ENCODE measurements at regions not wholly inside any gene's neighbourhood (a gene's known extent, or its start where the extent isn't known, plus 50 kb on each side); places are given as distances from the start of the nearest gene placed in this dataset.

- no peak for DNase-seq (ENCODE audit: low spot score)
Measured at GRCh38 chr3:64943866-64944265, 256.1 kb upstream of the ADAMTS9 start.

DNA sequence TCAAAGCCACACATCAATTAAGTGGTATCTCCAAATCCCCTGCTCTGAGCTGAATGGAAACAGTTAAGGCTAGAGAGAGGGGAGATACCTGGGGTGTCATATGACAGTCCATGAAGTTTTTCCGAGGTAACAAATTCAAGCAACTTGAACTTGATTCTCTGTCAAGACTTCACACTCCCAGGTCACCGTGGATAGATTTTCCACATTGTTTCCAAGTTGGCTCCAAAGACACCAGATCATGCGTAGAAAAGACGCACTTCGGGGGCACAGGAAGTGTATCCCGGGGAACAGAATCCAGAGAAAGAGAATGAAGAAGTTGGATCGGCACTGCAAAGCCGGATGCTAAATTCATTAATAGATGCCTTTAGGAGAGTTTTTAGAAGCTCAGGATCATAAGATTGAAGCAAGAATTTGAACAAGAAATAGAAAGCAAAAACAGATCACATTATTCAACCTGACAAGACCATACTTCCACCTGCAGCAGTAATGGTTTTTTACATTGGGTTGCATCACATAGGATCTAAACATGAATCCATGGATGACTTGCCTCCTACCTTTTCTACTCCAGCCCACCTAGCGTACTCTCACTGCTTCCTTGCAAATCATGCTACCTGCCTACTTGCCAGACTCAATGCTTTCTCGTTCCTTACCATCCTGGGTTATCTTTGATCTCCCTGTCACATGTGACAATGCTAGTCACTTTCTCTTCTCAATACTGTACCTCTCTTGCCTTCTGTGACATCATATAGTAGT lies 253.0 kb upstream of the ADAMTS9 start:
- DNase-seq (ENCODE audit: low spot score): no peak

DNA sequence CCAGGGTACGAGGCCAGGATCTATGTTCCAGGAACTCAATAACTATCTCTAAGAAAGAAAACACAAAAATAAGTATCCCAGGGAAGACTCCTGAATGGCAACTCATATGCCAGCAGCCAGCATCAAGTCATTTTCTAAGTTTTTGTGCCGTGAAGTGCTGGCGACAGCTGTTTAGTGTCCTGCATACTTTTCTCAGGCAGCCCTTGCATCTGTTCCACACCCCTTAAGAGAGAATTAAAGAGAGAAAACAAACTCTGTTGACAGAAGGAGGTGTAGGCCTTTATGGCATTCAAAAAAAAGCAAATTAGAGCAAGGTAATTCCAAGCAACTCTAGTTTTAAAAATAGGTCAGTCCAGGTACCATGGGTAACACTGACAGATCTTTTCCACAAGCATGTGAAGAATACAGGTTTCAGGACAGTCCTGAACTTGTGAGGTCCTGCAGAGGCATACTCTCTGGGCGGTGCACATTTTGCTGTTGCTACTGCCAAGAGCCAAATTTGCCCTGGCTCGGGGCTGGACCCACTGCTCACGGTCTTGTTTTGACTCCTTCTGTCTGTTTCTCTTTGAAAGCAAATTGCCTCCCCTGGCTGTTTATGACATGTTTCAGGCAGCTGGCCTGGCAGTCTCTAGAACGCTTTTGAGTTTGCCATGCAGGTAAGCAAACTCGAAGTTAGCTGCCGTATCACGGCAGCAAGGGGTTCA lies 252.1 kb upstream of the ADAMTS9 start:
- DNase-seq (ENCODE audit: low spot score): no peak

GRCh38 chr3:64939309-64939708 lies 251.5 kb upstream of the ADAMTS9 start:
- no peak for DNase-seq (ENCODE audit: low spot score)

DNA sequence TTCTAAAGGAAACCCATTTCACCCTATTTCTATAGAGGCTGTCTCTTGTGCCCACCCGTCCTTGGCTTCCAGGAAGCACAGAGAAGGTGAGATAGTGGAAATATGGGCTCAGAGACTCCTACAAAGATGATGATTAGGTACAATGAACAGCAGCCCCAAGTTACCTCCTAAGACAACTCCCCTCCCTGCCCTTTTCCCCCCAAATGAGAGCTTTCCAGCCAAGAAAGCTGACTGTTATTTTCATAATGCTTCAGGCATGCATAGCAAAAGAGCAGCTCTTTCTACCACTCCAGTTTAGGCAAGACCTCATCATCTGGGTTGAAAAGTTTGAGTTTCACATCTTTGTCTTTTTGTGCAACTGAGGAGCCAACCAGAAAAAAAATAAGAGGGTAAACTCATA lies 248.8 kb upstream of the ADAMTS9 start:
- DNase-seq (ENCODE audit: low spot score): no peak

DNA sequence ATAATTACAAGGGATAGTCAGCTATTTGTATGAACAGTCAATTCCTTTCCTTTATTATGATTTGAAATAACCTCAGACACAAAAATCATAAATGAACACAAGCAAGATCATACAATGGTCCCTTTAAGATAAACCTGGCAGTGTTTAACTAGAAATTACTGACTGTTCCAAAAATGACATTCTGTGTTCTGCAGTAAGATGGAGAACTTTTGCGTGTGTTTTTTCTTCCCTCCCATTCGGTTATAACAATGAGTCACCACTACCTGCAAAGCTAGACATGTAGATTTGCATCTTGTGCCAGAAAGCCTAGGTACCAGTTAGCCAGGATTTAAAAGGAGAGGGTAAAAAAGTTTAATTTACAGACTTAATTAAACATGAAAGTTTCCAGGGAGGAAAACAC lies 248.2 kb upstream of the ADAMTS9 start:
- DNase-seq (ENCODE audit: low spot score): no peak

DNA sequence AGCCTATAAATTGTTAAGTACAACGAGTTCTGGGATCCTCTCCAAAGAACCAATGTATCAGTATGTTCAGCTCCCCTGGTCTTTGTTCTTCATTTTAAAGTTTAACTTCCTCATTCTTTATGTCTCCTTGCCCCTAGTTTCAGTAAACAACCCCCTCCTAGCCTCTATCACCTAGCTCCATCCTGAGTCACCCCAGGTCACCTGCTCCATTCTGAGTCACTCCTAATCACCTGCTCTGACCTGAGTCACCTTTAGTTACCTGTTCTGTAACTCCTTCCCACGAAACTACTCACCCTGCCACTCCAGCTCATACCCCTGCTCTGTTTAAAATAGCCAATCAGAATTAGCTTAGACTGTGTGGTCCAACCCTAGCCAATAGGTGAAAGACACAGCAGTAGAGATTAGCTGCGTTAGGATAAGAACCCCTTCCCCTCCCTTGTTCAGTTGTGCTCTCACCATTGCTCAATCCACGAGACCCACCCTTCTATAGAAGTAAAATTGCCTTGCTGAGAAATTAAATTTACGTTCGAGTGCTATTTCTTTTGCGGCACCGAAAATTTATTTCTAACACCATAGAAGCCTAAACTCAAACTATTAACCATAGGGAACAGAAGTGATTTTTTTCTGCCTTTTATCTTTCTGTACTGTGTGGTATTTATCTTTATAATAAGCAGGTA lies 245.0 kb upstream of the ADAMTS9 start:
- no peak for DNase-seq (ENCODE audit: low spot score)

DNA sequence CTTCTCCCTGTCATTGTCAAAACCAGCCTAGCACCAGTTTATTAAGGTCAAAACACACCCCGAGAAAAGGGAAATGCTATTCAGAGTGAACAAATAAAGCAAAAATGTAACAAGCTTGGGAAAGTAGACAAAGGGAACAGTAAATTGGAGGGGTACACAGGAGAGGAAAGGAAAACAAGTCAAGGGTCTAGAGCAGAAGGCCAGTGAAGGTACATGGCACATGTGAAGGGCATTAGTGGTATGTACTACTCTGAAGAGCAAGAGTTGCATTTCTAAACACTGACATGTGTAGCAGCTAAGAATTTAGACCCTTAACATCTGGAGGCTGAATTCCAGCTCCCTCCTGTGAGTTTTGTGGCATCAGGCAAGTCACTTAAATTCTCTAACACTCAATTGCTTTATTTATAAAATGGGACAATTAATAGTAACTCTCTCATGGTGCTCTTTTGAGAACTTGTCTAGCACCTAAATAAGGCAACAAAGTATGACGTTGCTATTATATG lies 244.3 kb upstream of the ADAMTS9 start:
- DNase-seq (ENCODE audit: low spot score): no peak

DNA sequence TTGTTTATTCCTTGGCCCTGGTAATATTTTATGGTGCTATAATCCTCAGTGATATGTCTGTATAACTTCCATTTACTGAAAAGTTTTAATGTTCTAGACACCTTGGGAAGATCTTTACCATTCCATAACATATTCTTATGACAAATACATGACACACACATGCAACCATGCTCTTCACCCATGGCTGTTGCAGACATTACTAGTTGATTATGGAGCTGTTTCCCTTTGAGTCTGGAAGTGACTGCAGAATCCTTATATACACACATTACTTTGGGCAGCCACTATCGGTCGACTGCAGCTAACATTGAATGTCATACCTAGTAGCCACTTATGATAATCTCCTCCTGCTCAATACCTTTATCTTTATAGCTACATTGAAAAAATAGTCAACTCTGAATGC lies 243.1 kb upstream of the ADAMTS9 start:
- no peak for DNase-seq (ENCODE audit: low spot score)

DNA sequence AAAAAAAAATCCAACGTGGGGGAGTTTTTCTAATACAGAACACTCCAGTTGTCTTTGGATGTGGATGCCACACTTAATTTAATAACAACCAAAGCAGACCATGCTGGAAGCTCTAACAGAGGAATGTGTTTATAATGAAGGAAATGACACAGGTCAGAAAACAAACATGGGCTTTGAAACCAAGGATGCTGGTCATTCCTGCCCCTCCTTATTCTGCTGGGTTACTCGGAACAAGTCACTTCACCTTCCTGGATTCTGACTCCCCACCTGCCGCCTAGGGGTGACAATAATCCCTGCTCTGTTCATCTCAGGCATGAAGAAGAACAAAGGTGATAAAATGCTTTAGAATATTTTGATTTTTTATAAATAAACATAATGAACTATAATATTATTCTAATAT lies 240.9 kb upstream of the ADAMTS9 start:
- DNase-seq (ENCODE audit: low spot score): no peak

DNA sequence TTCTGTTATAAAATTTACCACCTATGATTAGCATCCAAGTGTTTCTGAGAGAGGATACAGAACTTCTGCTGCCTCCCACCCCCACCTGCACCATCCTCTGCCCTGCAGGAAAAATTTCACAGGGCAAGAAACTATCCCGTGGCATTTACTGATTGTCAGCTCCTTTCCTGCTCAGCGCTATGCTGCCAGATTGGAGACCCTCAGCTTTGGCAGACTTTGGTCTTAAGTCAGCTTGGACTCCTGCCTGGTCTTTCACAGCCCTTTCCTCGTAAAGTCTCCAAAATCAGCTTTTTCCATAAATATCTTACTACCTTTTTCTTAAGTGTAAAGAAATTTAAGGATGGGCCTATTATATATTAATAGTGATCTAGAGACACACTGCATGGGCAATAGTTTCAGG lies 239.9 kb upstream of the ADAMTS9 start:
- no peak for DNase-seq (ENCODE audit: low spot score)

DNA sequence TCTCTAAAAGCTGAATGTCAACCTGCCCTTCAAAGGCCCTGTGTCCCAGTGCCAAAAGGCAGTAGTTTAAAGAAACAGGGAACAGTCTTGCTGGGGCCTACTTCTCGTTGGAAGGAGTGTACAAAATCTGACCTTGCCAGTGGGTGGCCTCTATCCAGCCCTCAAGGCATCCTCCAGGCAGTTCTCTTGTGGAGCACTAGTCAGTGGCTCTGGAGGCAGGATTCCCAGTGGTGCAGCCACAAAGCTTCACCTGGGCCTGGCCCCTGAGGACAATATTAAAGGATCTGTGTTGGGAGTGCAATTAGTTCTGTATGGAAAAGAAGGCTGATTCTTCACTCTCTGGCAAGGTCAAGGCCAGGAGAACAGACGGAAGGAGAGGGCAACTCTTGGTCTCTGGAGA lies 237.8 kb upstream of the ADAMTS9 start:
- no peak for DNase-seq (ENCODE audit: low spot score)

GRCh38 chr3:64924961-64925360 lies 237.2 kb upstream of the ADAMTS9 start:
- DNase-seq (ENCODE audit: low spot score): no peak

DNA sequence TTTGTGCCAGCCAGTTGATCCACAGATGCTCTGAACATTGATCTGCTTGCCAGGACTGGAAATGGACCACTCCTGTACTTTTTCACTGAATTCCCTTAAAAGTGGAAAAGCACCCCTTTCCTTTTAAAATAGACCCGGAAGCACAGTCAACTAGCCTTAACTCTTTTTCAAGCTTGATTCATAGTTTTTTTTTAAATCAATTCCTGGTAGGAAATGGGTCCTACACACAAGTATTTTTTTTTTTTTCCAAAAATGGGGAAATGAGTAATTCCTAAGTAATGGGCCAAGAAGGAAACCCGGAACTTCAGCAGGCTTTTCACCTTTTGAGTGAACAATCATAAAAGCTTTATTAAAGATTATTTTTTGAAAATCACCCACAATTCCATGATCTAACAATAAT lies 234.4 kb upstream of the ADAMTS9 start:
- DNase-seq (ENCODE audit: low spot score): no peak

DNA sequence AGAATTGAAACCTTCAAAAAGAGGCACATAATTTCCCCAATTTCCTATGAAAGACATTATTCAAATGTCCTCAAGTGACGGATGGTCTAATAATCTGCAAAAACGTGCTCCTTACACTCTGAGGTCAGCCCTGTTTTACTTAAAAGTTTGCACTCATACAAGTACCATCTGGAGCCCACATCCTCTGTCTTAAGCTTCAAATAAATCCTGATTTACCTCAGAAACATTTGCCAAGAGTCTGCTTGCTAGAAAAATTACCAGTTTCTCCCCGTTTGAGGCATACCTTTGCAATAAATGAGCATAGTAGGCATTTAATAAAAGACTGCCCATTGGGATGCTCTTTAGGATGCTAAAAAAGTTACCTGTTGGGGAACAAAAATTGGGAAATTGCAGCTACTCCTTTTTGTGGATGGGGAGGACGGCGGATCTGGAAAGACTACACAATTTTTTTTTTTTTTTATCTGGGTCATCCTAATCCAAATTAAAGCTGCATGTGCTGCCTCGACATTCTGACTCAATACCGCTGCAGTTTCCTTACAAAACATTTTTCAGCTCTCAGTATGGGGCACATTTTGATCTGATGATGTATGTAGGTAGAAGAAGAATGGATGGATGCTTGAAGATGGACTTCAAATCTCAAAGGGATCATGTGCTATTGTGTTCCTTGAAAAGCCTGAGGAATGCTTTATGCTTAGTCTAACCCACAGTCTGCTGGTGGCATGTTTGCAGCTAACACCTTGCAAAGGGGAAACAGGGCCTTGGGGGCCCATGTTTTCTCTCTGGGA lies 233.7 kb upstream of the ADAMTS9 start:
- no peak for DNase-seq (ENCODE audit: low spot score)

- no peak for DNase-seq (ENCODE audit: low spot score)
Measured at GRCh38 chr3:64919934-64920333, 232.1 kb upstream of the ADAMTS9 start.

DNA sequence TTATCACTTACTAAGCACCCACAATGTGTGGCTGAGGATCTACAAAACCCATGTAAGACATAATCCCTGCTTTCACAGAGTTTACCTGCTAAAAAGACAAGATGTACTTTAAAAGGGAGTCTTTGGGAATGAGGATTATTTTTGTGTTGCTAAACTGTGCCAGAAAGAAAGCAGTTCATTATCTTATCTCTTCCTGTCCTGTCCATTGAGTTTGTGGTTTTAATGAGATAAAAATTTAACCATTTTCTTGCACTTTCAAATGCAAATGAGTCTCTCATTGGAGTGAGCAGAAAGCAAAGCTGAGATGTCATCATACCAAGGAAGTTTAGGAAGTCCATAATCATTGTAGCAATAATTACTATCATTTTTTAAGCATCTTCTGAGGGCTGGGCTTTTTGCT lies 231.2 kb upstream of the ADAMTS9 start:
- DNase-seq (ENCODE audit: low spot score): no peak

GRCh38 chr3:64917914-64918453 lies 230.2 kb upstream of the ADAMTS9 start:
- no peak for DNase-seq (ENCODE audit: low spot score)

GRCh38 chr3:64916937-64917336 lies 229.1 kb upstream of the ADAMTS9 start:
- no peak for DNase-seq (ENCODE audit: low spot score)

GRCh38 chr3:64916192-64916798 lies 228.5 kb upstream of the ADAMTS9 start:
- no peak for DNase-seq (ENCODE audit: low spot score)

- no peak for DNase-seq (ENCODE audit: low spot score)
Measured at GRCh38 chr3:64915778-64916177, 228.0 kb upstream of the ADAMTS9 start.

DNA sequence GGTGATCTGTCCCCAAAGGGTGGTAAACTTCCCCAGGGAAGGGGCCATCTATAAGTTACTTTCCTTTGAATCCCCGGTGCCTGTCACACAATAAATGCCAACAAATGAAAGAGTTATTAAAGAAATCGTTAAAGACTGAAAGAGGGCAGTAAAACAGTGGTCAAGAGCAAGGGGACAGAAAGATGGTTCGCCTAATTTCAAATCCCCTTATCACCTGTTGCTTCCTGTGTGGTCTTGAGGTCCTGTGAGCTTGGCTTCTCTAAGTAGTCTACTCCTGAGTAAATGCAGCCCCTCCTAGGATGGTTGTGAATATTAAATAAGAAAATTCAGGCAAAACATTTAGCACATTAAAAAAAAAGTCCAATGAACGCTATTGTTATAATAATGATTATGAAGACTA lies 225.7 kb upstream of the ADAMTS9 start:
- DNase-seq (ENCODE audit: low spot score): no peak

Data from cerebellar cortex (tissue), 1 donor.